ENCODE measurements at regions not wholly inside any gene's neighbourhood (a gene's known extent, or its start where the extent isn't known, plus 50 kb on each side); places are given as distances from the start of the nearest gene placed in this dataset.
"Not testable (repeated sequence)": the region's sequence is repeated elsewhere in the genome, so short reads cannot be mapped to it uniquely, and the experiment has no call there.

DNA sequence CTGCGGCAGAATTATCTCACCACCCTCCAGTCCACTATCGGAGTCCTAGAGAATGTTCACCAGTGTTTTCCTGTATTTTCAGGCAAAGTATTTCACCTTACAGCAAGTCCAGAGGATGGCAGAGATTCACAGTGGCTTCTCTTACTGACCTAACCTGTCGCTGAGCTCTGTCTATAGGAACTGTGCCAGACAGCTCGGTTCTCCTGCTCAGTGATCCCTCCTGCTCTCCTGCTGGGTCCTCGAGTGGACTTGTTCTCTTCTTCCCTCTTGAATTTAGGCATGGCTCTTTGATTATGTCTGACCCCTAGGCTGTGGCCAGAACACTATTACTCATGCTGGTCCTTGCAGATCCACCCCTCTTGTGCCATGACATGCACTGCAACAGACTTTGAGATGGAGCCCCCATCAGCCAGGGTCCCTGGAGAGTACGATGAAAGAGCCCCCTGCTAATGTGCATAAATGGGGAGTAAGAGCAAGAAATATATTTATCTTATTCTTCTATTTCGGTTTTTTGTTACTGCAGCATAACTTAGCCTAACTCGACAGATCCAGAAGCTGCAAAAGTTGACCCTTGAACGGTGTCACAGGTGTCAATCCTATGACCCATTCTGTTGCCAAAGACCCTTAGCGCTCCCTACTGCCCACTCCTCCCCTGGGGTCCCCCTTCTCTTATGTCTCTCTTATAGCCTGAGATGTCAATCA, 439.4 kb downstream of the ZNF536 start:
- DNase-seq (ENCODE audit: low spot score), result peak; percentile 46
- Histone ChIP-seq H3K4me1 (no peaks in the 10 kb centered on the region), H3K9me3 (peaks cover 0 to 4% of the 10 kb centered on the region in 2 donors), H3K4me3 (no peak overlapping the region), H3K27ac (no peak overlapping the region), H3K27me3 (no peaks in the 10 kb centered on the region), H3K36me3 (no peaks in the 10 kb centered on the region)
- TF ChIP-seq CTCF (IDR thresholded peaks at IDR 0.05), result no peak

DNA sequence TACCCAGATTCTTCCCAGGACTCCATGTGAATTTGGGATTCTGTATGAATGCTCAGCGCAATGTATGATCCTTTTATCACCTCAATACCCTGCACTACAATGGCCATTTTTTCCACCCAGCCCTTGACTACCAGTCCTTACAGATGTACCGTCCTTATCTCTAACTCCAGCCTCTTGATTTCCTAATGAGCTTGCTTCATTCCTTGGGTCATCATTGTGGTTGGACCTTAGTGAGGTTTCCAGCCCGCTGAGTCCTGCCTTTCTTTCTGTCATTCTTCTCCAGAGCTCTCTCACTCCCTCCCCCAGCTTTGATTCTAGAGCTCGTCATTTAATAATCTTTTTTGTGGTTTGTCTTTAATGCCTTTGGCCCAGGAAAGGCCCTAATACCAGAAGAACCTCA, 438.5 kb downstream of the ZNF536 start:
- DNase-seq (ENCODE audit: low spot score), result no peak
- Histone ChIP-seq H3K4me1 (no peaks in the 10 kb centered on the region), H3K9me3 (peaks cover 0 to 4% of the 10 kb centered on the region in 2 donors), H3K36me3 (no peaks in the 10 kb centered on the region), H3K4me3 (no peak overlapping the region), H3K27me3 (no peaks in the 10 kb centered on the region), H3K27ac (no peak overlapping the region)
- TF ChIP-seq CTCF (IDR thresholded peaks at IDR 0.05), result no peak

DNA sequence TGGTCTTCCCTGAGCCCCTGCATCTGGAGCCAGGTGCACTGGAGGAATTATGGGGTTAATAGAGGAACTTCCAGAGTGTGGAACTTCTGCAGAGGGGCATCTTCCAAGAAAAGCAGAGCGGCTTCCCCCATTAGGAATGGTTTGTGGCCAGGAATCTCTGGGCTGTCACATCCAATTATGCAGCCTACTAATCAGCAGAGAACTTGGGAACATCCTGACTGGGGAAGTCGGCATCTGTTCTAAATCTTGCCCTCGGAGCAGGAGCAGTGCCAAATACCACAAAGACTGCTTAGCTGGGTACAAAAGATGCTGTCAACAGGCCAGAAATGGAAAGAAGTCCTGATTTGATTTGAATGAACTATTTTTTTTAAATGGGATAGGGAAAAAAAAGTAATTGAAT, 435.1 kb downstream of the ZNF536 start:
- Histone ChIP-seq H3K4me3 (no peak overlapping the region), H3K9me3 (peaks cover 0 to 4% of the 10 kb centered on the region in 2 donors), H3K27ac (no peak overlapping the region), H3K4me1 (no peaks in the 10 kb centered on the region), H3K27me3 (no peaks in the 10 kb centered on the region), H3K36me3 (no peaks in the 10 kb centered on the region)
- no peak for DNase-seq (ENCODE audit: low spot score)
- TF ChIP-seq CTCF (IDR thresholded peaks at IDR 0.05), result no peak

DNA sequence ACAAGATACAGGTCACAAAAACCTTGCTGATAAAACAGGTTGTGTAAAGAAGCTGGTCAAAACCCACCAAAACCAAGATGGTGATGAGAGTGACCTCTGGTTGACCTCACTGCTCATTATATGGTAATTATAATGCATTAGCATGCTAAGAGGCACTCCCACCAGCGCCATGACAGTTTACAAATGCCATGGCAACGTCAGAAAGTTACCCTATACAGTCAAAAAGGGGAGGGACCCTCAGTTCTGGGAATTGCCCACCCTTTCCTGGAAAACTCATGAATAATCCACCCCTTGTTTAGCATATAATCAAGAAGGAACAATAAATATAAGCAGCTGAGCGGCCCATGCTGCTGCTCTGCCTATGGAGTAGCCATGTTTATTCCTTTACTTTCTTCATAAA, 434.1 kb downstream of the ZNF536 start:
- no peaks in the 10 kb centered on the region for H3K36me3 ChIP-seq
- H3K9me3 ChIP-seq, result peaks cover 0 to 4% of the 10 kb centered on the region in 2 donors
- no peak for TF ChIP-seq CTCF (IDR thresholded peaks at IDR 0.05)
- H3K4me3 ChIP-seq, result no peak overlapping the region
- H3K4me1 ChIP-seq, result no peaks in the 10 kb centered on the region
- DNase-seq (ENCODE audit: low spot score), result no peak
- no peak overlapping the region for H3K27ac ChIP-seq
- no peaks in the 10 kb centered on the region for H3K27me3 ChIP-seq

- H3K9me3 ChIP-seq, result peaks cover 0 to 4% of the 10 kb centered on the region in 2 donors
- no peak overlapping the region for H3K4me3 ChIP-seq
- no peaks in the 10 kb centered on the region for H3K27me3 ChIP-seq
Observed at GRCh38 chr19:30804751-30805150, 432.6 kb downstream of the ZNF536 start.

GRCh38 chr19:30804333-30804732, 432.1 kb downstream of the ZNF536 start:
- not testable (repeated sequence) for H3K36me3 ChIP-seq; H3K9me3 ChIP-seq; H3K27ac ChIP-seq; H3K27me3 ChIP-seq; H3K4me1 ChIP-seq; DNase-seq (ENCODE audit: low spot score); H3K4me3 ChIP-seq

More at GRCh38 chr19:30804751-30805150, 432.6 kb downstream of the ZNF536 start:
- no peaks in the 10 kb centered on the region for H3K36me3 ChIP-seq
- no peak for TF ChIP-seq CTCF (IDR thresholded peaks at IDR 0.05)
- H3K4me1 ChIP-seq, result no peaks in the 10 kb centered on the region
- no peak for DNase-seq (ENCODE audit: low spot score)
- no peak overlapping the region for H3K27ac ChIP-seq

All from right atrium auricular region (tissue), 2 donors.